ENCODE measurements at regions not wholly inside any gene's neighbourhood (a gene's known extent, or its start where the extent isn't known, plus 50 kb on each side); places are given as distances from the start of the nearest gene placed in this dataset.

- H3K36me3 Mint-ChIP-seq: no peaks in the 10 kb centered on the region
- H3K27ac Mint-ChIP-seq: no peak overlapping the region
- Histone ChIP-seq H3K4me1 (ENCODE audit: control insufficient read depth, insufficient read depth, low read length, poor library complexity, severe bottlenecking) (no peaks in the 10 kb centered on the region), H3K27ac (ENCODE audit: insufficient read depth, low read length, poor library complexity, severe bottlenecking) (no peak overlapping the region), H3K36me3 (ENCODE audit: control insufficient read depth, insufficient read depth, low read length) (no peaks in the 10 kb centered on the region), H3K4me3 (ENCODE audit: low read depth, low read length) (no peak overlapping the region), H3K9me3 (ENCODE audit: control insufficient read depth in 2 of 2, low read length in 2 of 2) (no peaks in the 10 kb centered on the region), H3K27me3 (ENCODE audit: control insufficient read depth, insufficient read depth, low read length) (peaks cover 3% of the 10 kb centered on the region)
- no peak overlapping the region for H3K4me3 Mint-ChIP-seq
- DNase-seq: no peak
- no peak for ATAC-seq (ENCODE audit: low read depth in 2 of 2)
- peaks cover 0 to 5% (median 2%) of the 10 kb centered on the region in 7 donors for H3K9me3 Mint-ChIP-seq
- no peaks in the 10 kb centered on the region for H3K4me1 Mint-ChIP-seq
- H3K27me3 Mint-ChIP-seq: peaks cover 9% of the 10 kb centered on the region
These were observed 359.7 kb downstream of the IRS2 start for GRCh38 chr13:109426690-109426990.

- Histone ChIP-seq H3K4me1 (ENCODE audit: control insufficient read depth, insufficient read depth, low read length, poor library complexity, severe bottlenecking) (no peaks in the 10 kb centered on the region), H3K9me3 (ENCODE audit: control insufficient read depth in 2 of 2, low read length in 2 of 2) (no peaks in the 10 kb centered on the region), H3K36me3 (ENCODE audit: control insufficient read depth, insufficient read depth, low read length) (no peaks in the 10 kb centered on the region), H3K27me3 (ENCODE audit: control insufficient read depth, insufficient read depth, low read length) (peaks cover 3% of the 10 kb centered on the region), H3K27ac (ENCODE audit: insufficient read depth, low read length, poor library complexity, severe bottlenecking) (no peak overlapping the region), H3K4me3 (ENCODE audit: low read depth, low read length) (no peak overlapping the region)
- Mint-ChIP-seq H3K4me1 (no peaks in the 10 kb centered on the region), H3K36me3 (no peaks in the 10 kb centered on the region), H3K9me3 (peaks cover 0 to 5% (median 0%) of the 10 kb centered on the region in 7 donors), H3K27me3 (peaks cover 9% of the 10 kb centered on the region), H3K4me3 (no peak overlapping the region), H3K27ac (no peak overlapping the region)
- DNase-seq (no peak), ATAC-seq (ENCODE audit: low read depth in 2 of 2) (no peak)
These were observed 360.3 kb downstream of the IRS2 start for GRCh38 chr13:109425821-109426689.

GRCh38 chr13:109422161-109422560 is 364.2 kb downstream of the IRS2 start:
- Histone ChIP-seq H3K27me3 (ENCODE audit: control insufficient read depth, insufficient read depth, low read length) (peaks cover 3% of the 10 kb centered on the region), H3K36me3 (ENCODE audit: control insufficient read depth, insufficient read depth, low read length) (no peaks in the 10 kb centered on the region), H3K4me3 (ENCODE audit: low read depth, low read length) (no peak overlapping the region), H3K4me1 (ENCODE audit: control insufficient read depth, insufficient read depth, low read length, poor library complexity, severe bottlenecking) (no peaks in the 10 kb centered on the region), H3K27ac (ENCODE audit: insufficient read depth, low read length, poor library complexity, severe bottlenecking) (no peak overlapping the region), H3K9me3 (ENCODE audit: control insufficient read depth in 2 of 2, low read length in 2 of 2) (no peaks in the 10 kb centered on the region)
- DNase-seq (no peak), ATAC-seq (ENCODE audit: low read depth in 2 of 2) (no peak)
- no peaks in the 10 kb centered on the region for H3K4me1 Mint-ChIP-seq
- H3K4me3 Mint-ChIP-seq: no peak overlapping the region
- peaks cover 0 to 2% (median 0%) of the 10 kb centered on the region in 7 donors for H3K9me3 Mint-ChIP-seq
- H3K36me3 Mint-ChIP-seq: no peaks in the 10 kb centered on the region
- H3K27me3 Mint-ChIP-seq: peaks cover 9% of the 10 kb centered on the region
- no peak overlapping the region for H3K27ac Mint-ChIP-seq

GRCh38 chr13:109419896-109420295 is 366.5 kb downstream of the IRS2 start:
- no peak for ATAC-seq (ENCODE audit: low read depth in 2 of 2)
- Mint-ChIP-seq H3K27me3 (peaks cover 4% of the 10 kb centered on the region), H3K9me3 (peaks cover 0 to 2% (median 0%) of the 10 kb centered on the region in 7 donors), H3K4me1 (peaks cover 0 to 4% (median 0%) of the 10 kb centered on the region in 4 donors), H3K36me3 (no peaks in the 10 kb centered on the region), H3K4me3 (no peak overlapping the region), H3K27ac (no peak overlapping the region)
- DNase-seq: no peak
- H3K4me3 ChIP-seq (ENCODE audit: low read depth, low read length): no peak overlapping the region
- no peaks in the 10 kb centered on the region for H3K36me3 ChIP-seq (ENCODE audit: control insufficient read depth, insufficient read depth, low read length)
- no peaks in the 10 kb centered on the region for H3K4me1 ChIP-seq (ENCODE audit: control insufficient read depth, insufficient read depth, low read length, poor library complexity, severe bottlenecking)
- H3K27ac ChIP-seq (ENCODE audit: insufficient read depth, low read length, poor library complexity, severe bottlenecking): no peak overlapping the region
- no peaks in the 10 kb centered on the region for H3K9me3 ChIP-seq (ENCODE audit: control insufficient read depth in 2 of 2, low read length in 2 of 2)
- H3K27me3 ChIP-seq (ENCODE audit: control insufficient read depth, insufficient read depth, low read length): peaks cover 3% of the 10 kb centered on the region

GRCh38 chr13:109418111-109418510 is 368.3 kb downstream of the IRS2 start:
- H3K9me3 ChIP-seq (ENCODE audit: control insufficient read depth in 2 of 2, low read length in 2 of 2): no peaks in the 10 kb centered on the region
- H3K9me3 Mint-ChIP-seq: peaks cover 0 to 2% (median 0%) of the 10 kb centered on the region in 7 donors
- no peak for DNase-seq
- no peaks in the 10 kb centered on the region for H3K36me3 Mint-ChIP-seq
- H3K4me3 Mint-ChIP-seq: no peak overlapping the region
- peaks cover 0 to 4% (median 0%) of the 10 kb centered on the region in 4 donors for H3K4me1 Mint-ChIP-seq
- H3K4me1 ChIP-seq (ENCODE audit: control insufficient read depth, insufficient read depth, low read length, poor library complexity, severe bottlenecking): no peaks in the 10 kb centered on the region
- H3K4me3 ChIP-seq (ENCODE audit: low read depth, low read length): no peak overlapping the region
- no peak overlapping the region for H3K27ac Mint-ChIP-seq
- peaks cover under 1% of the 10 kb centered on the region for H3K27me3 ChIP-seq (ENCODE audit: control insufficient read depth, insufficient read depth, low read length)
- H3K27me3 Mint-ChIP-seq: peaks cover 4% of the 10 kb centered on the region
- no peak overlapping the region for H3K27ac ChIP-seq (ENCODE audit: insufficient read depth, low read length, poor library complexity, severe bottlenecking)
- no peak for ATAC-seq (ENCODE audit: low read depth in 2 of 2)
- no peaks in the 10 kb centered on the region for H3K36me3 ChIP-seq (ENCODE audit: control insufficient read depth, insufficient read depth, low read length)

GRCh38 chr13:109416001-109416400 is 370.4 kb downstream of the IRS2 start:
- H3K27ac Mint-ChIP-seq: no peak overlapping the region
- DNase-seq (no peak), ATAC-seq (ENCODE audit: low read depth in 2 of 2) (no peak)
- peaks cover 0 to 4% (median 0%) of the 10 kb centered on the region in 7 donors for H3K9me3 Mint-ChIP-seq
- no peaks in the 10 kb centered on the region for H3K9me3 ChIP-seq (ENCODE audit: control insufficient read depth in 2 of 2, low read length in 2 of 2)
- no peak overlapping the region for H3K4me3 Mint-ChIP-seq
- H3K4me3 ChIP-seq (ENCODE audit: low read depth, low read length): no peak overlapping the region
- H3K27me3 ChIP-seq (ENCODE audit: control insufficient read depth, insufficient read depth, low read length): no peaks in the 10 kb centered on the region
- peaks cover 0 to 4% (median 0%) of the 10 kb centered on the region in 4 donors for H3K4me1 Mint-ChIP-seq
- no peaks in the 10 kb centered on the region for H3K36me3 ChIP-seq (ENCODE audit: control insufficient read depth, insufficient read depth, low read length)
- no peak overlapping the region for H3K27ac ChIP-seq (ENCODE audit: insufficient read depth, low read length, poor library complexity, severe bottlenecking)
- no peaks in the 10 kb centered on the region for H3K4me1 ChIP-seq (ENCODE audit: control insufficient read depth, insufficient read depth, low read length, poor library complexity, severe bottlenecking)
- H3K27me3 Mint-ChIP-seq: no peaks in the 10 kb centered on the region
- H3K36me3 Mint-ChIP-seq: no peaks in the 10 kb centered on the region

- ATAC-seq (ENCODE audit: low read depth in 2 of 2) (no peak), DNase-seq (no peak)
- H3K36me3 ChIP-seq (ENCODE audit: control insufficient read depth, insufficient read depth, low read length): no peaks in the 10 kb centered on the region
- no peaks in the 10 kb centered on the region for H3K27me3 Mint-ChIP-seq
- H3K4me3 ChIP-seq (ENCODE audit: low read depth, low read length): no peak overlapping the region
- H3K27ac Mint-ChIP-seq: no peak overlapping the region
- no peak overlapping the region for H3K27ac ChIP-seq (ENCODE audit: insufficient read depth, low read length, poor library complexity, severe bottlenecking)
- H3K4me1 Mint-ChIP-seq: peaks cover 0 to 4% (median 0%) of the 10 kb centered on the region in 4 donors
- no peak overlapping the region for H3K4me3 Mint-ChIP-seq
- H3K4me1 ChIP-seq (ENCODE audit: control insufficient read depth, insufficient read depth, low read length, poor library complexity, severe bottlenecking): no peaks in the 10 kb centered on the region
- peaks cover 0 to 4% (median 0%) of the 10 kb centered on the region in 7 donors for H3K9me3 Mint-ChIP-seq
- H3K9me3 ChIP-seq (ENCODE audit: control insufficient read depth in 2 of 2, low read length in 2 of 2): no peaks in the 10 kb centered on the region
- no peaks in the 10 kb centered on the region for H3K27me3 ChIP-seq (ENCODE audit: control insufficient read depth, insufficient read depth, low read length)
- no peaks in the 10 kb centered on the region for H3K36me3 Mint-ChIP-seq
These were observed 371.3 kb downstream of the IRS2 start for GRCh38 chr13:109415057-109415456.

All from CD4-positive, CD25-positive, alpha-beta regulatory T cell (primary cell).